ENCODE measurements at regions not wholly inside any gene's neighbourhood (a gene's known extent, or its start where the extent isn't known, plus 50 kb on each side); places are given as distances from the start of the nearest gene placed in this dataset.

- in situ Hi-C loops (cut with HindIII; ENCODE audit: extremely low pct_ligation_motif_present, low pct_unique_long_range_greater_than_20kb) (no loop called here), intact Hi-C loops (cut with micrococcal nuclease; ENCODE audit: unreplicated experiment) (no loop called here)
- POLR2A ChIA-PET = no interaction called here
- ATAC-seq = no peak
- Histone ChIP-seq H3K9ac (ENCODE audit: insufficient read depth, low read depth, low read length) (no peak overlapping the region), H3K4me1 (ENCODE audit: insufficient read depth, low read length) (no peaks in the 10 kb centered on the region), H3K27me3 (ENCODE audit: control insufficient read depth in 1 of 2, insufficient read depth in 2 of 2, low read length in 2 of 2) (no peaks in the 10 kb centered on the region), H4K20me1 (ENCODE audit: insufficient read depth, low read length) (no peaks in the 10 kb centered on the region), H3K4me2 (ENCODE audit: low read depth, low read length) (no peak overlapping the region), H3K4me3 (replicated peaks in 1 of 3; ENCODE audit: insufficient read depth in 1 of 3, low read depth in 2 of 3, low read length in 3 of 3) (no peak overlapping the region), H2AFZ (ENCODE audit: low read length) (no peak overlapping the region), H3K27ac (ENCODE audit: extremely low read length, insufficient read depth, low read length) (no peak overlapping the region), H3K36me3 (replicated peaks in 1 of 2; ENCODE audit: control insufficient read depth in 1 of 2, insufficient read depth in 2 of 2, low read length in 2 of 2) (no peaks in the 10 kb centered on the region), H3K9me3 (ENCODE audit: low read length) (no peaks in the 10 kb centered on the region), H3K79me2 (ENCODE audit: insufficient read depth, low read length) (no peaks in the 10 kb centered on the region)
- DNase-seq (ENCODE audit: low spot score) = no peak
- CTCF ChIA-PET (ENCODE audit: low intra/inter-chr PET ratio, low total read pairs) = no interaction called here
- FAIRE-seq = no peak
- TF ChIP-seq CBX5 (CRISPR knock-in tag; IDR thresholded peaks at IDR 0.05; ENCODE audit: borderline replicate concordance) (no peak), ARNTL (CRISPR knock-in tag; IDR thresholded peaks at IDR 0.05) (no peak), HNRNPH1 (optimal IDR thresholded peaks at IDR 0.05; ENCODE audit: low read depth, low read length) (no peak), ARHGAP35 (CRISPR knock-in tag; IDR thresholded peaks at IDR 0.05; ENCODE audit: borderline replicate concordance) (no peak), MXI1 (IDR thresholded peaks at IDR 0.05; ENCODE audit: borderline replicate concordance, low read depth, low read length) (no peak), CHD2 (IDR thresholded peaks at IDR 0.05; ENCODE audit: low read depth, low read length) (no peak), MTF1 (CRISPR knock-in tag; IDR thresholded peaks at IDR 0.05) (no peak), TEAD2 (CRISPR knock-in tag; IDR thresholded peaks at IDR 0.05) (no peak), DPF2 (CRISPR knock-in tag; IDR thresholded peaks at IDR 0.05; ENCODE audit: borderline replicate concordance, low read depth) (no peak), ZNF136 (CRISPR knock-in tag; IDR thresholded peaks at IDR 0.05; ENCODE audit: low read depth) (no peak), AGO2 (optimal IDR thresholded peaks at IDR 0.05; ENCODE audit: low read depth, low read length) (no peak), ZFAT (CRISPR knock-in tag; conservative IDR thresholded peaks at IDR 0.05) (no peak)
- TF ChIP-seq, protein P1, sequence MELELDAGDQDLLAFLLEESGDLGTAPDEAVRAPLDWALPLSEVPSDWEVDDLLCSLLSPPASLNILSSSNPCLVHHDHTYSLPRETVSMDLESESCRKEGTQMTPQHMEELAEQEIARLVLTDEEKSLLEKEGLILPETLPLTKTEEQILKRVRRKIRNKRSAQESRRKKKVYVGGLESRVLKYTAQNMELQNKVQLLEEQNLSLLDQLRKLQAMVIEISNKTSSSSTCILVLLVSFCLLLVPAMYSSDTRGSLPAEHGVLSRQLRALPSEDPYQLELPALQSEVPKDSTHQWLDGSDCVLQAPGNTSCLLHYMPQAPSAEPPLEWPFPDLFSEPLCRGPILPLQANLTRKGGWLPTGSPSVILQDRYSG (CRISPR knock-in tag; IDR thresholded peaks at IDR 0.05) = no peak
- TF ChIP-seq, protein P2, sequence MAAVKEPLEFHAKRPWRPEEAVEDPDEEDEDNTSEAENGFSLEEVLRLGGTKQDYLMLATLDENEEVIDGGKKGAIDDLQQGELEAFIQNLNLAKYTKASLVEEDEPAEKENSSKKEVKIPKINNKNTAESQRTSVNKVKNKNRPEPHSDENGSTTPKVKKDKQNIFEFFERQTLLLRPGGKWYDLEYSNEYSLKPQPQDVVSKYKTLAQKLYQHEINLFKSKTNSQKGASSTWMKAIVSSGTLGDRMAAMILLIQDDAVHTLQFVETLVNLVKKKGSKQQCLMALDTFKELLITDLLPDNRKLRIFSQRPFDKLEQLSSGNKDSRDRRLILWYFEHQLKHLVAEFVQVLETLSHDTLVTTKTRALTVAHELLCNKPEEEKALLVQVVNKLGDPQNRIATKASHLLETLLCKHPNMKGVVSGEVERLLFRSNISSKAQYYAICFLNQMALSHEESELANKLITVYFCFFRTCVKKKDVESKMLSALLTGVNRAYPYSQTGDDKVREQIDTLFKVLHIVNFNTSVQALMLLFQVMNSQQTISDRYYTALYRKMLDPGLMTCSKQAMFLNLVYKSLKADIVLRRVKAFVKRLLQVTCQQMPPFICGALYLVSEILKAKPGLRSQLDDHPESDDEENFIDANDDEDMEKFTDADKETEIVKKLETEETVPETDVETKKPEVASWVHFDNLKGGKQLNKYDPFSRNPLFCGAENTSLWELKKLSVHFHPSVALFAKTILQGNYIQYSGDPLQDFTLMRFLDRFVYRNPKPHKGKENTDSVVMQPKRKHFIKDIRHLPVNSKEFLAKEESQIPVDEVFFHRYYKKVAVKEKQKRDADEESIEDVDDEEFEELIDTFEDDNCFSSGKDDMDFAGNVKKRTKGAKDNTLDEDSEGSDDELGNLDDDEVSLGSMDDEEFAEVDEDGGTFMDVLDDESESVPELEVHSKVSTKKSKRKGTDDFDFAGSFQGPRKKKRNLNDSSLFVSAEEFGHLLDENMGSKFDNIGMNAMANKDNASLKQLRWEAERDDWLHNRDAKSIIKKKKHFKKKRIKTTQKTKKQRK (IDR thresholded peaks at IDR 0.05; ENCODE audit: low read length) = no peak
- TF ChIP-seq, protein P3, sequence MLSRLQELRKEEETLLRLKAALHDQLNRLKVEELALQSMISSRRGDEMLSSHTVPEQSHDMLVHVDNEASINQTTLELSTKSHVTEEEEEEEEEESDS (CRISPR knock-in tag; IDR thresholded peaks at IDR 0.05; ENCODE audit: borderline replicate concordance) = no peak
- BruUV-seq (replicated peaks) = no TSS peak
- 0% methylated on average over 2 of the region's 2 CpGs for WGBS (ENCODE audit: low lambda C conversion rate)
Measured at GRCh38 chr7:11294218-11294617, 320.5 kb downstream of the PHF14 start.

All from HepG2 (cell line).